ENCODE measurements at regions not wholly inside any gene's neighbourhood (a gene's known extent, or its start where the extent isn't known, plus 50 kb on each side); places are given as distances from the start of the nearest gene placed in this dataset.

DNA sequence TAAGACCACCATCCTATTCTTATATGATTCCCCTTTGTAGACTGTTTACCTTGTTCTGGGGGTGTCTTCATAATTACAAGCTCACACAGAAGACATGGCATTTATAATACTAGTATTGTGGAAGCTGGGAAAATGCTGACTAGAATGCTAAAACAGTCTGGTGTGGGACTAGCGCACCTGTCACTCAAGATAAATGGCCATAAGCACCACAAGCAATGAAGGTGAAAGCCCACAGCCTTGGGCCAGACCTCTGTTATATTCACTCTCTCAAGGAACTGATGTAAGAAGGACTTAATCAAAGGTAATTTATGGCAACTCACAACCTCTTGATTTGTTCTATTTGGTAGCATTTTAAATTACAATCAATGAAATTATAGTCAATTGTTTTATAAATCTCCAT lies 721.5 kb downstream of the SEMA5A start:
- TF ChIP-seq, protein P1, sequence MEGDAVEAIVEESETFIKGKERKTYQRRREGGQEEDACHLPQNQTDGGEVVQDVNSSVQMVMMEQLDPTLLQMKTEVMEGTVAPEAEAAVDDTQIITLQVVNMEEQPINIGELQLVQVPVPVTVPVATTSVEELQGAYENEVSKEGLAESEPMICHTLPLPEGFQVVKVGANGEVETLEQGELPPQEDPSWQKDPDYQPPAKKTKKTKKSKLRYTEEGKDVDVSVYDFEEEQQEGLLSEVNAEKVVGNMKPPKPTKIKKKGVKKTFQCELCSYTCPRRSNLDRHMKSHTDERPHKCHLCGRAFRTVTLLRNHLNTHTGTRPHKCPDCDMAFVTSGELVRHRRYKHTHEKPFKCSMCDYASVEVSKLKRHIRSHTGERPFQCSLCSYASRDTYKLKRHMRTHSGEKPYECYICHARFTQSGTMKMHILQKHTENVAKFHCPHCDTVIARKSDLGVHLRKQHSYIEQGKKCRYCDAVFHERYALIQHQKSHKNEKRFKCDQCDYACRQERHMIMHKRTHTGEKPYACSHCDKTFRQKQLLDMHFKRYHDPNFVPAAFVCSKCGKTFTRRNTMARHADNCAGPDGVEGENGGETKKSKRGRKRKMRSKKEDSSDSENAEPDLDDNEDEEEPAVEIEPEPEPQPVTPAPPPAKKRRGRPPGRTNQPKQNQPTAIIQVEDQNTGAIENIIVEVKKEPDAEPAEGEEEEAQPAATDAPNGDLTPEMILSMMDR (IDR thresholded peaks at IDR 0.05; ENCODE audit: insufficient read depth, low read length, poor library complexity, severe bottlenecking): no peak
- no peak for TF ChIP-seq EZH2phosphoT487 (conservative IDR thresholded peaks at IDR 0.05; ENCODE audit: low read length)
- H2AFZ ChIP-seq (ENCODE audit: low read depth, low read length, severe bottlenecking): no peak overlapping the region
- H4K20me1 ChIP-seq (ENCODE audit: low read depth, low read length): no peaks in the 10 kb centered on the region
- H3K9ac ChIP-seq (ENCODE audit: low read length): no peak overlapping the region
- no peak overlapping the region for H3K4me2 ChIP-seq (ENCODE audit: low read depth, low read length, poor library complexity, severe bottlenecking)
- H3K27ac ChIP-seq (ENCODE audit: low read depth, low read length): no peak overlapping the region
- H3F3A ChIP-seq (ENCODE audit: insufficient read depth): no peaks in the 10 kb centered on the region
- H3K9me2 ChIP-seq (replicated peaks; ENCODE audit: insufficient read depth, low read length): no peaks in the 10 kb centered on the region
- no peaks in the 10 kb centered on the region for H3K79me2 ChIP-seq (ENCODE audit: insufficient read depth, low read length)
- H3K36me3 ChIP-seq (ENCODE audit: low read length): no peaks in the 10 kb centered on the region
- H3K27me3 ChIP-seq (ENCODE audit: low read length): no peaks in the 10 kb centered on the region
- H3K9me3 ChIP-seq (ENCODE audit: insufficient read depth, low read length): no peaks in the 10 kb centered on the region
- no peak overlapping the region for H3K4me3 ChIP-seq (ENCODE audit: insufficient read depth, low read length, poor library complexity, severe bottlenecking)

DNA sequence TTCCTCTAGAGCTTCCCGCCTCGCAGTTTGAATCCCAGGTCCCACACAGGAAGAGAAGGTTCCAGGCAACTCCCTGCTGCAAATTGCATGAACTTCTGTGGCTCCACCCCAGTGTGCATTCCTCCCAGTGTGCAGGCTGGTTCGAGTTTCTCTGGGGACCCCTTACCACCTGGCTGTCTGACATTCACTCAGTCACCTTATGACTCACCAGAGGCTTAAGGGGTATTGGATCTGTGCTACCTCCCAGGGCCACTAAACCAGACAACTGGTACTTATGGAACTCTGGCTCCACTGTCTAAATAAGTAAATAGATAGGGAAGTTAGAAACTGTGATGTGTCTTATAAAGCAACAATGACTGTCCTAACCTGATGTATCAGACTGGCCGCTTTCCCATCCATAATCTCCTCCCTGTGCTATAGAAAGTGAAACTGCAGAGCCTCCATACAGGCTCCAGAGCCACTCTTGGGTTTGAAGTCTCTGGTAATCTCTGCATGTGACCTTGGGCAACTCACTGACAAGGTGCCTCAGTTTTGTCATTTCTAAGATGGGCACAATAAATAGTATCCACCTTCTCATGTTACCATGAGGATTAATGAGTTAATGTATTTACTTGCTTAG lies 720.6 kb downstream of the SEMA5A start:
- Histone ChIP-seq H3F3A (ENCODE audit: insufficient read depth) (no peaks in the 10 kb centered on the region), H3K9ac (ENCODE audit: low read length) (no peak overlapping the region), H3K27me3 (ENCODE audit: low read length) (no peaks in the 10 kb centered on the region), H3K27ac (ENCODE audit: low read depth, low read length) (no peak overlapping the region), H3K4me3 (ENCODE audit: insufficient read depth, low read length, poor library complexity, severe bottlenecking) (no peak overlapping the region), H3K4me2 (ENCODE audit: low read depth, low read length, poor library complexity, severe bottlenecking) (no peak overlapping the region), H2AFZ (ENCODE audit: low read depth, low read length, severe bottlenecking) (no peak overlapping the region), H4K20me1 (ENCODE audit: low read depth, low read length) (no peaks in the 10 kb centered on the region), H3K9me3 (ENCODE audit: insufficient read depth, low read length) (no peaks in the 10 kb centered on the region), H3K36me3 (ENCODE audit: low read length) (no peaks in the 10 kb centered on the region), H3K9me2 (replicated peaks; ENCODE audit: insufficient read depth, low read length) (no peaks in the 10 kb centered on the region), H3K79me2 (ENCODE audit: insufficient read depth, low read length) (no peaks in the 10 kb centered on the region)
- TF ChIP-seq EZH2phosphoT487 (conservative IDR thresholded peaks at IDR 0.05; ENCODE audit: low read length): no peak
- TF ChIP-seq, protein P1 (IDR thresholded peaks at IDR 0.05; ENCODE audit: insufficient read depth, low read length, poor library complexity, severe bottlenecking): no peak

DNA sequence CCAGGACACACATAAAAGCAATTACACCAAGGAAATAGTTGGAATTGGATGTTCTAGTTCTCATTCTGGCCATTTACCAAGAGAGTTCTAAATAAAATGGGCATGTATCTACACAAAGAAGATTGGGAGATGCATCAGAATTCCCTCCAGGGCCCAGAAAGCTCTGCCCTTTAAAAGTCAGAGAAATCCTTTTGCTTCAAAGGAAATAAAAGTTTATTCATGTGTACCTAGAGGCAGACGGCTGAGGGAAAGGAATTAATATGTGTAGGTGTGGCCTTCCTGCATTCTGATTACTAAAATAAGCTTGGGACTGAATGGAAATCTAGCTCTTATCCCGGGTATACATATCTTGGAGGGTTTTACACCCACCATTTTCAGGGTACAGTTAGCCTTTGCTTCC lies 719.4 kb downstream of the SEMA5A start:
- H3K27ac ChIP-seq (ENCODE audit: low read depth, low read length): no peak overlapping the region
- H3K27me3 ChIP-seq (ENCODE audit: low read length): no peaks in the 10 kb centered on the region
- no peak overlapping the region for H3K4me3 ChIP-seq (ENCODE audit: insufficient read depth, low read length, poor library complexity, severe bottlenecking)
- no peaks in the 10 kb centered on the region for H3F3A ChIP-seq (ENCODE audit: insufficient read depth)
- H3K4me2 ChIP-seq (ENCODE audit: low read depth, low read length, poor library complexity, severe bottlenecking): no peak overlapping the region
- H3K9me3 ChIP-seq (ENCODE audit: insufficient read depth, low read length): no peaks in the 10 kb centered on the region
- TF ChIP-seq, protein P1 (IDR thresholded peaks at IDR 0.05; ENCODE audit: insufficient read depth, low read length, poor library complexity, severe bottlenecking): no peak
- TF ChIP-seq EZH2phosphoT487 (conservative IDR thresholded peaks at IDR 0.05; ENCODE audit: low read length): no peak
- no peak overlapping the region for H3K9ac ChIP-seq (ENCODE audit: low read length)
- H4K20me1 ChIP-seq (ENCODE audit: low read depth, low read length): no peaks in the 10 kb centered on the region
- no peaks in the 10 kb centered on the region for H3K9me2 ChIP-seq (replicated peaks; ENCODE audit: insufficient read depth, low read length)
- H2AFZ ChIP-seq (ENCODE audit: low read depth, low read length, severe bottlenecking): no peak overlapping the region
- no peaks in the 10 kb centered on the region for H3K36me3 ChIP-seq (ENCODE audit: low read length)
- no peaks in the 10 kb centered on the region for H3K79me2 ChIP-seq (ENCODE audit: insufficient read depth, low read length)
